GM06990 (cell line): ENCODE measurements at regions not wholly inside any gene's neighbourhood (a gene's known extent, or its start where the extent isn't known, plus 50 kb on each side); places are given as distances from the start of the nearest gene placed in this dataset.

ENCODE experiments used
- DNase-seq: peaks from one replicate; pipeline ENCODE4 v3.0.0-alpha.2; 2011; ENCODE audit not compliant: insufficient read length; ENCODE audit errors: extremely low read depth
- H3K27me3 ChIP-seq: replicated peaks from 2 replicates; pipeline ENCODE4 v1.6.0; 2011; ENCODE audit warnings: low read length; ENCODE audit not compliant: control insufficient read depth, insufficient read depth
- H3K36me3 ChIP-seq: 2 replicates; pipeline ENCODE4 v1.5.1; 2011; ENCODE audit warnings: low read length; ENCODE audit not compliant: control insufficient read depth, insufficient read depth
- H3K4me3 ChIP-seq: replicated peaks from 2 replicates; pipeline ENCODE4 v1.5.1; 2011; ENCODE audit warnings: low read depth, mild to moderate bottlenecking, control low read depth, low read length
- CTCF ChIP-seq: IDR thresholded peaks from 2 replicates; pipeline ENCODE4 v1.5.1; 2011; ENCODE audit warnings: low read length, control low read depth, mild to moderate bottlenecking, inconsistent platforms; ENCODE audit not compliant: insufficient read depth, poor library complexity, severe bottlenecking

DNA sequence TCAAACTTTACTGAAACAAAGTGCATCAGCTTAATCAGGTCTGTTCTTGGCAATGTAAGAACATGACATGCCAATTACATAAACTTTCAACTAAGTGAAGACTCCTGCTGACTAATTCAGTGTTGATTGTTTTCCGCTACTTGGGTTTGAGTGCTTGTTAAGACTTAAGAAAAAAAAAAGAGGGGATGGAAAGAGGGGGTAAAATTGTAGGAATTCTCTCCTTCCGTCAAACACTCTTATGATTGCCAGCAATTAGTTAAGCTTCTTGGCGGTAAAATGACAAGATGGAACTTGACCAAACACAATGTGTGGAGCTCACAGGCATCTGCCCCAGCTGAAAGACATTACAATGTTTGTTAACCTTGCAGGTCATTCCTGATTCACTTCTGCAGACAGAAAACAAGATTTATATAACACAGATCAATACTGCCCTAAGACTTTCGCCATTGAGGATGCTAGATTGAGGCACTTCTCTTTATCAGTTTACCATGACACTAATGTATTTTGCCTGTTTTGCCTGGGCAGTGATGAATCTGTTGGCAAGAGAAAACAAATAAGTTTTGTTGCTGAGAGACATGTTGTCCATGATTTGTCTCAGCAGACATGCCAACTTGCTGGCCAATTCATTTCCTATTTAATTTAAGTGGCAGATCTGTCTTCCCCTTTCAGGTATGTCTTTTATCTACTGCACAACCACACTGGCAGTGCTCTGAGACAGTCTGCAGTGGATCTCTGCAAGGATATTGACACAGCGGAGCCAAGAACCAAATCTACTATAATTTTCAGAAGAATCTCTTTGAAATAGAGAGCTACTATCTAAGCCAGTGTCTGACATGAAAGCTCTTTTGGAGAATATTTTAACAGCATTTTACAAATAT is 410.0 kb upstream of the KCNH7 start:
- Histone ChIP-seq H3K27me3 (no peaks in the 10 kb centered on the region), H3K36me3 (no peaks in the 10 kb centered on the region), H3K4me3 (no peak overlapping the region)
- DNase-seq = no peak
- no peak for TF ChIP-seq CTCF

GRCh38 chr2:163247847-163248220 is 409.3 kb upstream of the KCNH7 start:
- no peak for DNase-seq
- TF ChIP-seq CTCF = no peak
- no peak overlapping the region for H3K4me3 ChIP-seq
- no peaks in the 10 kb centered on the region for H3K27me3 ChIP-seq
- no peaks in the 10 kb centered on the region for H3K36me3 ChIP-seq

DNA sequence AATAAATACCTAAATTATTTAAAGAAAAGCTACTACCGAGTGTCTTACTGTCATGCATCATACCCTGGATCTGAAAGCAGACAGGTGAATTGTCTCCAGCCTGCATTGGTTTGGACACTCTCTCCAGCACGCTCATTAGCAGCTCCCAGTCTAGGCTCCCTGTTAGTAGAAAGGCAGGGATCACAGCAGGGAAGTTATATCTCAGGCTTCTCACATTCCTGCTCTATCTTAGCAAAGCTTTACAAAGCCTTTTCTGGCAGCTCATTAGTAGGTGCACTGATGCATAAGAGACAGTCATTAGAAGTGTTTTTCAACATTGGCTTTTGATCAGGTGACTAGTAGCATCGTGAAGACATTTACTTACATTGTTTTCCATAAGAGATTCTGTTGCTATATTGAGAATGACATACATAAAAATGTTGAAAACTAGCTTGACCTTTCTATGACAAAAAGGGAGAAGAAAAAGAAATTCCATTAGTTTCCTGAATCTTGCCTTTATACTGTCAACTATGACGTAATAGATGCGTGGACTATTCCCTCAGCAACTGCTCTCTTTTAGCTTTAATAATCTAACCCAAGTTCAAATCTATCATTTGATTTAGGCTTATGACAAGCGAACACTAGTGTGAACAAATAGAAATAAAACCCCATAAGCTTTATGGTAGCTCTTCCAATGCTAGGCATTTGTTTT is 408.7 kb upstream of the KCNH7 start:
- H3K36me3 ChIP-seq = no peaks in the 10 kb centered on the region
- no peak overlapping the region for H3K4me3 ChIP-seq
- no peak for DNase-seq
- no peak for TF ChIP-seq CTCF
- no peaks in the 10 kb centered on the region for H3K27me3 ChIP-seq

DNA sequence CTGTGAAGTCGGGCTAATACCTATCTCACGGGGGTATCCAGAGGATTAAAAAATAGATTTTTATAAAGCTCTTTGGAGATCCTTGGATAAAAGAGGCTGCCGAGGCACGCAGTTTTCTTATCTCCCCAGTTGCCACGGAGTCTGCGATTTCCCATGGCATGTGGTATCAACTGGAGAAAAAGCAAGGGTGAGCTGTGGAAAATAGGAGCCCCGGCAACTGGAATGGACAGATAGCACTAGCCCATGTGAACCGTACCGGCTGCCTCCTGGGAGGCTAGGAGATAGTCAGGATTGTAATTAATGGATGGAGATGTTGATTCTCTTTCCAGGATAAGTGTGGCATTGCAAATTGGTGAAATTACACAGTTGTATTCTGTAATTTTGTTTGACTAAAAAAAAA is 407.6 kb upstream of the KCNH7 start:
- Histone ChIP-seq H3K4me3 (no peak overlapping the region), H3K27me3 (no peaks in the 10 kb centered on the region), H3K36me3 (no peaks in the 10 kb centered on the region)
- TF ChIP-seq CTCF = no peak
- no peak for DNase-seq

GRCh38 chr2:163236553-163236952 is 398.0 kb upstream of the KCNH7 start:
- H3K27me3 ChIP-seq = no peaks in the 10 kb centered on the region
- no peak for TF ChIP-seq CTCF
- no peaks in the 10 kb centered on the region for H3K36me3 ChIP-seq
- no peak overlapping the region for H3K4me3 ChIP-seq
- no peak for DNase-seq
